GM12878 (cell line): ENCODE measurements at regions not wholly inside any gene's neighbourhood (a gene's known extent, or its start where the extent isn't known, plus 50 kb on each side); places are given as distances from the start of the nearest gene placed in this dataset.
A peak's percentile ranks its signal among the peaks of the same experiment; 100 is the strongest.

Experiments
- ATAC-seq: fragments of 200-7000 bp; cut with Tn5 transposase; 3 replicates; pipeline ENCODE4 v1.9.1; 2020; ENCODE audit warnings: mild to moderate bottlenecking, moderate library complexity
- BruUV-seq: library from RNA; stranded (reverse); fragments of 400-500 nt; replicated peaks from 2 replicates; lab custom pipeline; 2021; lab: Mats Ljungman, UMichigan
- CTCF ChIA-PET: fragments of 300-600 bp; sonication (Branson Sonifier 250); formaldehyde crosslinking; extraction: SDS; loops from one replicate; lab custom pipeline; 2021; ENCODE audit warnings: inconsistent platforms; lab: Yijun Ruan, JAX
- POLR2A ChIA-PET: fragments of 350-600 bp; formaldehyde crosslinking; extraction: SDS; loops from one replicate; lab custom pipeline; 2021; ENCODE audit warnings: inconsistent platforms; lab: Charles Lee
- RAD21 ChIA-PET: fragments of 300-600 bp; sonication (Branson Sonifier 250); formaldehyde crosslinking; loops from one replicate; lab custom pipeline; 2023; ENCODE audit warnings: antibody characterized with exemption; ENCODE audit not compliant: unreplicated experiment; lab: Charles Lee
- SMC1A ChIA-PET: fragments of 300-600 bp; sonication (Branson Sonifier 250); formaldehyde crosslinking; loops from one replicate; lab custom pipeline; 2023; ENCODE audit not compliant: unreplicated experiment, uncharacterized antibody; lab: Charles Lee
- DNase-seq: peaks from one replicate; pipeline ENCODE4 v3.0.0-alpha.2; 2011; ENCODE audit warnings: low read depth, low spot score
- FAIRE-seq: peaks from 3 replicates; lab custom pipeline; 2011; peaks lifted over from hg19 to GRCh38; lab: Jason Lieb, UNC
- H2AFZ ChIP-seq: 2 replicates; pipeline ENCODE4 v1.6.0; 2011; ENCODE audit warnings: low read depth, low read length, control low read depth; ENCODE audit not compliant: control insufficient read depth
- H3K27ac ChIP-seq: 2 replicates; pipeline ENCODE4 v1.5.1; 2011; ENCODE audit warnings: control low read depth; ENCODE audit not compliant: control insufficient read depth, insufficient read depth
- H3K27me3 ChIP-seq, 2 experiments: replicated peaks in 1 of 2; 2 replicates each; pipeline versions ENCODE4 v1.6.0 to v1.6.1; 2011; ENCODE audit warnings: low read length in 1 of 2; ENCODE audit not compliant: control insufficient read depth in 2 of 2, insufficient read depth in 2 of 2
- H3K36me3 ChIP-seq, 2 experiments: 2 replicates each; pipeline ENCODE4 v1.5.1; 2011; ENCODE audit warnings: low read length in 1 of 2; ENCODE audit not compliant: control insufficient read depth in 2 of 2, insufficient read depth in 2 of 2
- H3K4me1 ChIP-seq: 2 replicates; pipeline ENCODE4 v1.6.1; 2011; ENCODE audit warnings: mild to moderate bottlenecking, low read length, moderate library complexity, mixed read lengths; ENCODE audit not compliant: control insufficient read depth, insufficient read depth
- H3K4me2 ChIP-seq: 2 replicates; pipeline ENCODE4 v1.6.0; 2011; ENCODE audit warnings: control low read depth; ENCODE audit not compliant: control insufficient read depth, insufficient read depth
- H3K4me3 ChIP-seq: fragments of 200-600 bp; sonication (generic); 2 replicates; pipeline ENCODE4 v1.5.1; 2016
- H3K79me2 ChIP-seq: 2 replicates; pipeline ENCODE4 v1.6.0; 2011; ENCODE audit warnings: low read length; ENCODE audit not compliant: control insufficient read depth, insufficient read depth
- H3K9ac ChIP-seq: 2 replicates; pipeline ENCODE4 v1.8.0; 2011; ENCODE audit warnings: low read length, control low read depth, mixed read lengths; ENCODE audit not compliant: control insufficient read depth, insufficient read depth
- H3K9me3 ChIP-seq: replicated peaks from 3 replicates; pipeline ENCODE4 v1.5.1; 2011; ENCODE audit warnings: mild to moderate bottlenecking, low read length; ENCODE audit not compliant: control insufficient read depth, insufficient read depth
- H4K20me1 ChIP-seq: 2 replicates; pipeline ENCODE4 v1.6.0; 2011; ENCODE audit not compliant: control insufficient read depth, insufficient read depth
- BRCA1 ChIP-seq: IDR thresholded peaks from 2 replicates; pipeline ENCODE4 v1.6.1; 2011; ENCODE audit warnings: low read depth, low read length, improper control_type of control experiment
- JUND ChIP-seq: IDR thresholded peaks from 2 replicates; pipeline ENCODE4 v1.6.1; 2012; ENCODE audit warnings: low read depth, mild to moderate bottlenecking, low read length, improper control_type of control experiment, moderate library complexity
- RAD21 ChIP-seq: IDR thresholded peaks from 2 replicates; pipeline ENCODE4 v1.6.1; 2011; ENCODE audit warnings: mild to moderate bottlenecking, low read depth, low read length, moderate library complexity; ENCODE audit not compliant: insufficient read depth
- SIX5 ChIP-seq: IDR thresholded peaks from 2 replicates; pipeline ENCODE4 v1.6.1; 2011; ENCODE audit warnings: mild to moderate bottlenecking, low read depth, low read length, moderate library complexity; ENCODE audit not compliant: severe bottlenecking
- WRNIP1 ChIP-seq: IDR thresholded peaks from 2 replicates; pipeline ENCODE4 v1.6.1; 2011; ENCODE audit warnings: low read depth, low read length, improper control_type of control experiment, borderline replicate concordance
- WGBS: methylation state at CpG from one replicate; pipeline ENCODE4 v1.1.6; 2016; ENCODE audit warnings: low lambda C conversion rate; ENCODE audit not compliant: insufficient replicate concordance, insufficient coverage; ENCODE audit errors: missing lambda C conversion rate; 5-methylcytosine and 5-hydroxymethylcytosine counted together
- in situ Hi-C: fragments of 300-500 bp; cut with MboI; formaldehyde crosslinking; loops from 9 replicates; pipeline ENCODE4 v1.14.3; 2018; ENCODE audit warnings: mixed read lengths
- intact Hi-C: fragments of 100-400 bp; cut with micrococcal nuclease; formaldehyde crosslinking; loops from one replicate; pipeline ENCODE4 v1.14.2; 2022; ENCODE audit not compliant: unreplicated experiment
- TF ChIP-seq, protein P1 (sequence below): IDR thresholded peaks from 2 replicates; pipeline ENCODE4 v1.6.1; 2011; ENCODE audit warnings: borderline replicate concordance, low read depth, mild to moderate bottlenecking, moderate library complexity, low read length; ENCODE audit not compliant: insufficient read depth, poor library complexity, severe bottlenecking

DNA sequence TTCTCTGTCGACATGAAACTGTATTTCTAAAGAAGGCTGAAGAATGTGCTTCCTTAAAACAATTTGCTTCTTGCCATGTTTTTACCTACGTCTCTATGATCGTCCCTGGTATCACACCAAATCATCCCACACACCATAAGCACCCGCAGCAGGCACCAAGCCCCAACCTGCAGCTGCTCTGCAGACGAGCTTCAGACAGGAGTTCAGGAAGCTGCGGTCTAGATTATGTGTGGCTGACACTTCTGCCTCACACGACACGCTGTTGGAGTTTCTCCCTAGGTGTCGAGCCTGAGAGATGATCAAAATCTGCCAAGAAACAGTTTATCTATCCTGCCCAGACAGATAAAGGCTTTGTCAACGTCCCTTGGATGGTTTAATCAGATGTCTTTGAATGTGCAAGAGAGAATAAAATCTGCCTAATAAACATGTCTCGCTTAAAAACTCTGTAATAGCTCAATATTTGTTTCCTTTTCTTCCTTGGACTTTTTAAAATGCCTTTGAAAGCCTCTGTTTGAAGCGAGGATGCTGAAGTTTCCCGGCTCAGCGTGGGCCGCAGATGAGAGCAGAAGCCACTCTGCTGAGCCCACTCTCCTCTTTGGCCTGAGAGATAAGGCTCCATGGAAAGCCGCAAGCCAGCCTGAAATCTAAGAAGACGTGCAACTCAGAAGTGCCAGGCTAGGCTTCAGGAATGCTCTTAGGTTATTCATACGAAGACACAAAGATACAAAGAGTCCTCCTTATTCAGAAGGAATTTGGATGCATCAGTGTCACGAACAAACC, 158.3 kb upstream of the PFKP start:
- no peak for FAIRE-seq
- POLR2A ChIA-PET, result no interaction called here
- in situ Hi-C loops, result no loop called here
- H3K4me3 ChIP-seq, result no peak overlapping the region
- no peaks in the 10 kb centered on the region for H3K4me1 ChIP-seq
- no peak overlapping the region for H3K4me2 ChIP-seq
- intact Hi-C loops, result no loop called here
- H3K9me3 ChIP-seq, result no peaks in the 10 kb centered on the region; the same call in 2 of the 3 replicates
- RAD21 ChIA-PET, result no interaction called here
- WGBS, result 30% methylated on average over 19 of the region's 19 CpGs
- CTCF ChIA-PET, result interaction anchor here (1.0 kb wide), 1 partner anchor 19 kb away, joined by 3 read pairs; no protein-coding TSS in a partner anchor
- peaks cover 0 to 2% of the 10 kb centered on the region in 2 experiments; a peak in 2 of 4 replicates for H3K27me3 ChIP-seq
- no peaks in the 10 kb centered on the region for H3K79me2 ChIP-seq
- H3K36me3 ChIP-seq, result no peaks in the 10 kb centered on the region
- no peak for DNase-seq
- SMC1A ChIA-PET, result no interaction called here
- H3K27ac ChIP-seq, result no peak overlapping the region
- no peaks in the 10 kb centered on the region for H4K20me1 ChIP-seq
- no peak overlapping the region for H3K9ac ChIP-seq
- no peak for ATAC-seq
- TF ChIP-seq SIX5, result no peak
- no peak for TF ChIP-seq WRNIP1
- no peak for TF ChIP-seq RAD21
- no peak for TF ChIP-seq JUND
- BruUV-seq, result no TSS peak
- H2AFZ ChIP-seq, result no peak overlapping the region

- H3K79me2 ChIP-seq, result no peaks in the 10 kb centered on the region
- in situ Hi-C loops (no loop called here), intact Hi-C loops (no loop called here)
- no peaks in the 10 kb centered on the region for H3K4me1 ChIP-seq
- no peak overlapping the region for H3K9ac ChIP-seq
- POLR2A ChIA-PET, result no interaction called here
- H2AFZ ChIP-seq, result no peak overlapping the region
- SMC1A ChIA-PET, result no interaction called here
- no peaks in the 10 kb centered on the region for H3K36me3 ChIP-seq
- RAD21 ChIA-PET, result no interaction called here
- WGBS, result 72% methylated on average over 2 of the region's 2 CpGs
- H3K27me3 ChIP-seq, result peaks cover 0 to 2% of the 10 kb centered on the region in 2 experiments; a peak in 2 of 4 replicates
- FAIRE-seq, result peak; percentile 54
- TF ChIP-seq BRCA1, result no peak
- TF ChIP-seq, protein P1, sequence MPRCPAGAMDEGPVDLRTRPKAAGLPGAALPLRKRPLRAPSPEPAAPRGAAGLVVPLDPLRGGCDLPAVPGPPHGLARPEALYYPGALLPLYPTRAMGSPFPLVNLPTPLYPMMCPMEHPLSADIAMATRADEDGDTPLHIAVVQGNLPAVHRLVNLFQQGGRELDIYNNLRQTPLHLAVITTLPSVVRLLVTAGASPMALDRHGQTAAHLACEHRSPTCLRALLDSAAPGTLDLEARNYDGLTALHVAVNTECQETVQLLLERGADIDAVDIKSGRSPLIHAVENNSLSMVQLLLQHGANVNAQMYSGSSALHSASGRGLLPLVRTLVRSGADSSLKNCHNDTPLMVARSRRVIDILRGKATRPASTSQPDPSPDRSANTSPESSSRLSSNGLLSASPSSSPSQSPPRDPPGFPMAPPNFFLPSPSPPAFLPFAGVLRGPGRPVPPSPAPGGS, result peak; percentile 38
- no peak overlapping the region for H3K27ac ChIP-seq
- CTCF ChIA-PET, result no interaction called here
- DNase-seq, result no peak
- H3K9me3 ChIP-seq, result no peaks in the 10 kb centered on the region; the same call in 2 of the 3 replicates
- H3K4me2 ChIP-seq, result no peak overlapping the region
- H3K4me3 ChIP-seq, result no peak overlapping the region
- no peak for ATAC-seq
- no TSS peak for BruUV-seq
- no peaks in the 10 kb centered on the region for H4K20me1 ChIP-seq
These were observed 160.4 kb upstream of the PFKP start for GRCh38 chr10:2906974-2907373.
